GM21515 (cell line): ENCODE measurements at regions not wholly inside any gene's neighbourhood (a gene's known extent, or its start where the extent isn't known, plus 50 kb on each side); places are given as distances from the start of the nearest gene placed in this dataset.
"Not testable (repeated sequence)": the region's sequence is repeated elsewhere in the genome, so short reads cannot be mapped to it uniquely, and the experiment has no call there.

Source experiments
- ATAC-seq: cut with Tn5 transposase; IDR thresholded peaks from one replicate; pipeline ENCODE4 v1.9.1; 2021; ENCODE audit not compliant: unreplicated experiment

GRCh38 chr1:164369698-164370365 is 189.2 kb upstream of the PBX1 start:
- ATAC-seq = no peak

GRCh38 chr1:164380893-164381292 is 178.1 kb upstream of the PBX1 start:
- no peak for ATAC-seq

- ATAC-seq = no peak
Observed at GRCh38 chr1:164382384-164382783, 176.6 kb upstream of the PBX1 start.

GRCh38 chr1:164384262-164384661 is 174.7 kb upstream of the PBX1 start:
- ATAC-seq = no peak

GRCh38 chr1:164417016-164417704 is 141.8 kb upstream of the PBX1 start:
- ATAC-seq = no peak

- ATAC-seq = no peak
Observed at GRCh38 chr1:164423136-164423535, 135.8 kb upstream of the PBX1 start.

- ATAC-seq = no peak
Observed at GRCh38 chr1:164433141-164433817, 125.7 kb upstream of the PBX1 start.

GRCh38 chr1:164433818-164434170 is 125.2 kb upstream of the PBX1 start:
- ATAC-seq = no peak

- ATAC-seq = no peak
Observed at GRCh38 chr1:164440232-164440631, 118.8 kb upstream of the PBX1 start.

GRCh38 chr1:164443166-164443565 is 115.8 kb upstream of the PBX1 start:
- no peak for ATAC-seq

- ATAC-seq = no peak
Observed at GRCh38 chr1:164443836-164444235, 115.1 kb upstream of the PBX1 start.

GRCh38 chr1:164446020-164446419 is 113.0 kb upstream of the PBX1 start:
- no peak for ATAC-seq

- no peak for ATAC-seq
Observed at GRCh38 chr1:164452549-164452948, 106.4 kb upstream of the PBX1 start.

- no peak for ATAC-seq
Observed at GRCh38 chr1:164456272-164456671, 102.7 kb upstream of the PBX1 start.

- not testable (repeated sequence) for ATAC-seq
Observed at GRCh38 chr1:164459176-164459575, 99.8 kb upstream of the PBX1 start.

GRCh38 chr1:164466001-164466421 is 93.0 kb upstream of the PBX1 start:
- no peak for ATAC-seq

GRCh38 chr1:164466429-164466828 is 92.6 kb upstream of the PBX1 start:
- no peak for ATAC-seq

- ATAC-seq = no peak
Observed at GRCh38 chr1:164470996-164471395, 88.0 kb upstream of the PBX1 start.

- no peak for ATAC-seq
Observed at GRCh38 chr1:164472841-164473240, 86.1 kb upstream of the PBX1 start.

GRCh38 chr1:164473544-164473943 is 85.4 kb upstream of the PBX1 start:
- no peak for ATAC-seq

GRCh38 chr1:164475834-164476233 is 83.2 kb upstream of the PBX1 start:
- ATAC-seq = no peak

GRCh38 chr1:164477343-164477742 is 81.6 kb upstream of the PBX1 start:
- no peak for ATAC-seq
